Sigmoid colon (tissue), 4 donors: ENCODE measurements at regions not wholly inside any gene's neighbourhood (a gene's known extent, or its start where the extent isn't known, plus 50 kb on each side); places are given as distances from the start of the nearest gene placed in this dataset.

ENCODE experiments used
- CTCF ChIP-seq, 4 experiments: fragments of 450-650 bp in 3 of 4; fragments of 200-600 bp in 1 of 4; IDR thresholded peaks; one replicate each; pipeline ENCODE4 v1.5.1; 2016 to 2019; ENCODE audit warnings: antibody characterized with exemption in 4 of 4, mild to moderate bottlenecking in 3 of 4, moderate library complexity in 2 of 4
- EP300 ChIP-seq, 4 donors: sonication (generic); formaldehyde crosslinking; IDR thresholded peaks; one replicate each; pipeline ENCODE4 v1.6.1; 2017; ENCODE audit warnings: antibody characterized with exemption in 4 of 4
- POLR2A ChIP-seq, 2 donors: fragments of 450-650 bp; IDR thresholded peaks; one replicate each; pipeline ENCODE4 v1.6.1; 2016; ENCODE audit warnings: antibody characterized with exemption in 2 of 2, mild to moderate bottlenecking in 2 of 2, moderate library complexity in 2 of 2

- no peak for TF ChIP-seq CTCF (IDR thresholded peaks at IDR 0.05)
- no peak for TF ChIP-seq POLR2A (IDR thresholded peaks at IDR 0.05)
- no peak for TF ChIP-seq EP300 (IDR thresholded peaks at IDR 0.05)
These were observed 722.2 kb downstream of the KCNT2 start for GRCh38 chr1:195886000-195886399.
